Activated T-cell treated with anti-CD3 and anti-CD28 coated beads, Interleukin-2, amount 50 U/mL, for 4 hours (primary cell): ENCODE measurements at regions not wholly inside any gene's neighbourhood (a gene's known extent, or its start where the extent isn't known, plus 50 kb on each side); places are given as distances from the start of the nearest gene placed in this dataset.
"Not testable (repeated sequence)": the region's sequence is repeated elsewhere in the genome, so short reads cannot be mapped to it uniquely, and the experiment has no call there.

Source experiments
- ATAC-seq, 2 donors: fragments of 200-7000 bp; cut with Tn5 transposase; one replicate each; pipeline ENCODE4 v1.10.0; 2021
- DNase-seq: peaks from one replicate; pipeline ENCODE4 v3.0.0-alpha.2; 2020
- H3K27me3 Mint-ChIP-seq: one replicate; pipeline ENCODE4 v1.8.0; 2021; ENCODE audit warnings: low read depth, mixed read lengths
- H3K36me3 Mint-ChIP-seq: one replicate; pipeline ENCODE4 v1.8.0; 2022; ENCODE audit warnings: mixed read lengths; ENCODE audit not compliant: insufficient read depth
- H3K4me1 Mint-ChIP-seq: one replicate; pipeline ENCODE4 v1.8.0; 2021; ENCODE audit warnings: low read depth, mixed read lengths
- H3K4me3 Mint-ChIP-seq: one replicate; pipeline ENCODE4 v1.8.0; 2021; ENCODE audit warnings: mild to moderate bottlenecking, moderate library complexity, mixed read lengths
- H3K9me3 Mint-ChIP-seq: one replicate; pipeline ENCODE4 v1.8.0; 2021; ENCODE audit warnings: mixed read lengths

DNA sequence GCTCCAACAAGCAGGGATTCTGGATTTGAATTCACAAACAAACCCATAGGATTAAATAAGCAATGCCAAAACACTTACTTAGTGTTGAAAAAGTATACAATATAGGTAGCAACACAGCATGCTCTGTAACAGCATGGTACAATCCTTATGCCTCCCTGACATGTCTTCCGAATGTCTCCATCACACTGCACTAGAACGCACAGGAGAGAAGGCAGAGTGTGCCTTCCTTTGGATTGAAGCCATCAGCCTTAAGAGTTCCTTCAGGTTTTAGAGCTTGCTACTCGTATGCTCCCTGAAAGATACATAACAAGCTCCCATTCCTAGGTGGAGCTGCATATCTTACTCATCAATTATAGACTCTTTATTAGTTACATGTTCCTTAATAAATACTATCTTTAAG lies 1573.9 kb upstream of the PRR20A start:
- H3K9me3 Mint-ChIP-seq = peaks cover 4% of the 10 kb centered on the region
- no peak overlapping the region for H3K4me3 Mint-ChIP-seq
- H3K36me3 Mint-ChIP-seq = no peaks in the 10 kb centered on the region
- H3K4me1 Mint-ChIP-seq = no peaks in the 10 kb centered on the region
- DNase-seq (no peak), ATAC-seq (no peak)
- no peaks in the 10 kb centered on the region for H3K27me3 Mint-ChIP-seq

DNA sequence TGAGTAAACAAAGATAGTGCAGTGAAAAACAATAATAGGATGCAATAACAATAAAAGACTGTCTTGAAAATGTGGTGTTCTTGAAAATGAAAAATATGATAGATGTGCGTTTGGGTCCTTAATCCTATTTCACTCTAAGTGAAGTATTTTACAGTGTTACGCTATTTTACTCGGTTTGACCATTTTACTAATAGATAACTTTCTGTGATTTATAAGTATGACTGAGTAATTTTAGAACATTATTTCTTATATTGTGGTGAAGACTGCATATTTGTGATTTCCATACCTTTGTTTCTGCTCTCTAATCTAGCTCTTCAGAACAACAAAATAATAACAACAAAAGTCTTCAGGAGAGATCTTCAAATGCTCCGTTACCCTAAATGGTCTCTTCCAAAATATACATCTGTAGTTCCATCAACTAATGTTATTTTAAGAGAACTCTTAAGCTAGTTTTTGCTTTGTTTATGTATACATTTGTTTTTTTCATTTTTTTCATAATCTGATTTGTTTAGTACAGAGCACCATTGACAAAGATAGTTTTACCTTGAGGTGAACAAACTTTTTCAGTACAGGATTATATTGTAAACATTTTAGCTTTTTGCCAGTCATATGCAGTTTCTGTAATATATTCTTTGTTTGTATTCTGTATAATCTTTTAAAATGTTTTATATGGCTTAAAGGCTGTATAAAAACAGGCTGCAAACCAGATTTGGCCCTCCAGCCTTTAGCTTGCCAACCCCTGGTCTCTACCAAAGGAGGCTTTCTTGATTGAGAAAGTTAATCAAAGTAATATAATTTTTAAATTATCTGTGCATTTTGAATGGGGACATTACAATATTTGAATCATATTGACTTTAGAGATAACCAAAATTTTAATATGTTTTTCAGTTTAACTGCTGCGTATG lies 1572.7 kb upstream of the PRR20A start:
- ATAC-seq (no peak), DNase-seq (no peak)
- no peaks in the 10 kb centered on the region for H3K27me3 Mint-ChIP-seq
- no peak overlapping the region for H3K4me3 Mint-ChIP-seq
- peaks cover 4% of the 10 kb centered on the region for H3K9me3 Mint-ChIP-seq
- H3K4me1 Mint-ChIP-seq = no peaks in the 10 kb centered on the region
- H3K36me3 Mint-ChIP-seq = no peaks in the 10 kb centered on the region

DNA sequence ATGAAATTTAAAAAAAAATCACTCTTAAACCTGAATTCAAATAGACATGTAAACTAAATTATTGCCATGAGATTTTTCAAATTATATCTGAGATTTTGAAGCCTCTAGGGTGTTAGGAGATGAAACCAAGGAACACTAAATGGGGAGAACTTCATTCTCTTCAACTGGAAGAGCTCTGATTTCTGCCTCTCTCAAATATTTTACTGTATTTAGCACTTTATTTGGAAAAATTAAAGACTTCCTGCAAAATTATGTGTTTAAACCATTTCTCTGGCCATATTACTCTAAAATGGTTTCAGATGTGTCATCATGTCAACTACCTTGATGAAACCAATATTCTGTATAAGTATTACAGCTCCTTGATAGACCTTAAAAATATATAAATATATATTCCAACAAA lies 1571.6 kb upstream of the PRR20A start:
- Mint-ChIP-seq H3K27me3 (no peaks in the 10 kb centered on the region), H3K4me1 (no peaks in the 10 kb centered on the region), H3K4me3 (no peak overlapping the region), H3K36me3 (no peaks in the 10 kb centered on the region), H3K9me3 (peaks cover 4% of the 10 kb centered on the region)
- DNase-seq (no peak), ATAC-seq (no peak)

DNA sequence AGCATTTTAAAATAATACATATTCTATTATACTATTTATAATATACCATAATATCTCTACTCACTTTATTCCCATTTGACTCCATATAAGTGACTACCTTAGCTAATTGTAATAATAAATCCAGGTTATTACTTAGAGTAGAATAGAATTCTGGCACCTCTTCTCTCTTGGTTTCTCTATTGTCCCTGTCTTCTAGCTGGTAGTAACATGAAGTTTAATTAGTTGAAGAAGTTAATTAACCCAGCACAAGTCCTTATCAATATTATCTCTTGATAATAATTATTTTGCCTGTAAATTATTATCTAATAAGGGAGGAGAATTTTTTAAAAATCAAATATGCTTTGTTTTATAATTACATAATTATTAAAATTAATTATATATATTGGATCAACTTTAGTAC lies 1571.2 kb upstream of the PRR20A start:
- no peak overlapping the region for H3K4me3 Mint-ChIP-seq
- H3K4me1 Mint-ChIP-seq = no peaks in the 10 kb centered on the region
- ATAC-seq (no peak), DNase-seq (no peak)
- H3K9me3 Mint-ChIP-seq = peaks cover under 1% of the 10 kb centered on the region
- H3K27me3 Mint-ChIP-seq = no peaks in the 10 kb centered on the region
- no peaks in the 10 kb centered on the region for H3K36me3 Mint-ChIP-seq

DNA sequence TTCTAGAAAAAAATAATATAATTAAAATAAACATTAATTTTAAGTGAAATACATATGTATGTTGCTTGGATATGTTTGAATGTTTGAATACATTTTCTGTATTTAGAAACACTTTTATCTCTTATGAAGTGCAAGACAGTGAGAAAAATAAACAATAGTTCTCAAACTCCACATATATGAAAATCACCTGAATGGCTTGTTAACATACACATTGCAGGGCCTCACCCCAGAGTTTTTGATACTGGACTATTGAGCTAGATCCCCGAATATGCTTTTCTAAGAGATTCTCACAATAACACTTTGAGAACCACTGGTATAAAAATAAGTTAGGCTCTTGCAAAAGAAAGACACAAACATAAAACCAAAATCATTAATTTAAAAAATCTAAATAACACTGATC lies 1570.3 kb upstream of the PRR20A start:
- ATAC-seq (no peak), DNase-seq (no peak)
- Mint-ChIP-seq H3K4me1 (no peaks in the 10 kb centered on the region), H3K27me3 (no peaks in the 10 kb centered on the region), H3K4me3 (no peak overlapping the region), H3K9me3 (no peaks in the 10 kb centered on the region), H3K36me3 (no peaks in the 10 kb centered on the region)

DNA sequence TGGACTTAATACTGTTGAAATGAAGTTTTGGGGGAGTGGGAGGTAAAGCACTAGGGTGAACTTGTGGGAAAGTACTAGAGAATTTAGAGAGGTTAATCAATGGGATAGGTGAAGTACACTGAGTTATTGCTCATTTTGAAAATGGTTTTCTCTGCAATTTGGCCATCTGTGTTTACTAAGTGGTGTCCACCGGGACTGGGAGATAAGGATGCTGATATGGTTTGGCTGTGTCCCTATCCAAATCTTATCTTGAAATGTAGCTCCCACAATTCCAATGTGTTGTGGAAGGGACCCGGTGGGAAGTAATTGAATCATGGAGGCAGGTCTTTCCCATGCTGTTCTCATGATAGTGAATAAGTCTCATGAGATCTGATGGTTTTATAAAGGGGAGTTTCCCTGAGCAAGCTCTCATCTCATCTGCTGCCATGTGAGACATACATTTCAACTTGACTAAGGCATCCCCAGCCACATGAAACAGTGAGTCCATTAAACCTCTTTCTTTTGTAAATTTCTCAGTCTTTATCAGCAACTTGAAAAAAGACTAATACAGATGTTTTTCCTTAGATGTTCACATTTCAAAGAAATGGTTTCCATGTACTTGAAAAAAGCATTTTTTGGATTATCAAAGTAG lies 1569.4 kb upstream of the PRR20A start:
- DNase-seq (no peak), ATAC-seq (no peak)
- no peaks in the 10 kb centered on the region for H3K27me3 Mint-ChIP-seq
- no peaks in the 10 kb centered on the region for H3K36me3 Mint-ChIP-seq
- no peaks in the 10 kb centered on the region for H3K9me3 Mint-ChIP-seq
- H3K4me1 Mint-ChIP-seq = no peaks in the 10 kb centered on the region
- no peak overlapping the region for H3K4me3 Mint-ChIP-seq

DNA sequence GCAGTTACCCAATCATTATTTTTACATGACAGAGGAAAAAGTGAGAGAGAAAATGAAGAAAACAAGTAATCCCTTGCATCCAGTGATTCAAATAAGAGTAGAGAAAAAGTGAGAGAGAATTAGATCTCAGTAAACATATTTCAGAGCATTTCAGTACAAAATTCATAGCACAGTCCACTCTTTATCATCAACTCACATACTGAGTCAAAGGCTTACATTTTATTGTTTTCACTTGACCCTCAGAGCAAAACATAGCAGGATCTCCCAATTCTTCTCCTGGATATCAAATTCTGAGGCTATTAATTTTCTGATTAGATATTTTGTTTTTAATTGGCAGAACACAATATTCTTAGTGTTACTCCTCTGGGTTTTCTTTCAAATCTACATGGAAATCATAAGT lies 1568.3 kb upstream of the PRR20A start:
- H3K4me3 Mint-ChIP-seq = no peak overlapping the region
- ATAC-seq (no peak), DNase-seq (no peak)
- no peaks in the 10 kb centered on the region for H3K9me3 Mint-ChIP-seq
- H3K27me3 Mint-ChIP-seq = no peaks in the 10 kb centered on the region
- no peaks in the 10 kb centered on the region for H3K4me1 Mint-ChIP-seq
- no peaks in the 10 kb centered on the region for H3K36me3 Mint-ChIP-seq

DNA sequence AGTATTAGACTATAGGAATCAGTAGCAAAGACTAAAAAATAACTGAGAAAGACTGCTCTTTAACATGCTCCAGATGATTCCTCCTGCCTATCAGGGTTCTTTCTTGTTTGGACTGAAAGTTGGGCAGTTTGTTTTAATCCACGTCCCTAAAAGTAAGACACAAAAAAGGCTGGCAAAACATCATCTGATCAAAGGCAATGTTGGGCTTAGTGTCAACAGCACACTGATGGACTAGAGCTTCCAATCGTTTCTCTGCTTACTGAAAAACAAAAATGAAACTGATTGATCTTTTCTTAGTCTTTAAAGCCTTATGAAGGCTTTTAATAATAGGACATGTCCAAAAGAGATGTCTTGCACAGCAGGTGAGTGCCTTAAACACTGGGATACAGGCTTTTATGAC lies 1567.9 kb upstream of the PRR20A start:
- ATAC-seq (no peak), DNase-seq (no peak)
- Mint-ChIP-seq H3K4me3 (no peak overlapping the region), H3K27me3 (no peaks in the 10 kb centered on the region), H3K9me3 (no peaks in the 10 kb centered on the region), H3K4me1 (no peaks in the 10 kb centered on the region), H3K36me3 (no peaks in the 10 kb centered on the region)

DNA sequence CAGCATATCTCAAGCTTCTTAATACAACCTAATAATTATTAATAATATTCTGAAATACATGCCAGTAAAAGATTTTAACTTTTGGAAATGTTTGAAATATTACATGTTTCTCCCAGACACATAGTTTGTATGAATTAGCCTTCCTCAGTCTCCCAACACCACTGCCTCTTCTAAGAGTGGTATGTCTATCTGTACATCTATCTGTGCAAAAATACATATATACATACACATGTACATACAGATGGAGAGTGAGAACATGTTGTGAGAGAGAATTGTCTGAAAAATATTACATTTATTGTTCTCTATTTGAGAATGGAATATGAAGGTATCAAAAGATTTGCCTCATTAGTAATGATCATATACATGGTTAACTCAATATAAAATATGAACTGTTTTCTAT lies 1567.2 kb upstream of the PRR20A start:
- Mint-ChIP-seq H3K4me3 (no peak overlapping the region), H3K4me1 (no peaks in the 10 kb centered on the region), H3K9me3 (no peaks in the 10 kb centered on the region), H3K27me3 (no peaks in the 10 kb centered on the region), H3K36me3 (no peaks in the 10 kb centered on the region)
- DNase-seq = no peak
- ATAC-seq = no peak

DNA sequence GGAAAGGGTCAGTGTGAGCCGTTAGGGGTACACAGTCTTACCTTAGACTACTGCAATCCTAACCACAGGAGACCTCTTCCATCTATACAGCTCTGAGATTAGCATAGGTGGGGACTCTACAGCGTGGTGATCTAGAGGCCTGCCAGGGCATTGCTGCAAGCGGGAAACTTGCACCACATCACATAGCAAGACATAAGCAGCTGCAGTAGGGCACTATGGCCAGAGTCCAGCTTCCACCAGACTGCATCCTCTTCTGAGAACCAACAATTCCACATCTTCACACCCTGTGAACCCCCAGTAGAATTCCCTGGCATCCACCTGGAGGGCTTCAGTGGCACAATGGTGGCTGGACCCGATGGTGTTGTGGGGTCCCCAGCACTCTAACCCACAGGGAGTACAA lies 1564.3 kb upstream of the PRR20A start:
- Mint-ChIP-seq H3K27me3 (no peaks in the 10 kb centered on the region), H3K4me3 (no peak overlapping the region), H3K36me3 (no peaks in the 10 kb centered on the region), H3K4me1 (no peaks in the 10 kb centered on the region), H3K9me3 (peaks cover 6% of the 10 kb centered on the region)
- no peak for DNase-seq
- no peak for ATAC-seq

DNA sequence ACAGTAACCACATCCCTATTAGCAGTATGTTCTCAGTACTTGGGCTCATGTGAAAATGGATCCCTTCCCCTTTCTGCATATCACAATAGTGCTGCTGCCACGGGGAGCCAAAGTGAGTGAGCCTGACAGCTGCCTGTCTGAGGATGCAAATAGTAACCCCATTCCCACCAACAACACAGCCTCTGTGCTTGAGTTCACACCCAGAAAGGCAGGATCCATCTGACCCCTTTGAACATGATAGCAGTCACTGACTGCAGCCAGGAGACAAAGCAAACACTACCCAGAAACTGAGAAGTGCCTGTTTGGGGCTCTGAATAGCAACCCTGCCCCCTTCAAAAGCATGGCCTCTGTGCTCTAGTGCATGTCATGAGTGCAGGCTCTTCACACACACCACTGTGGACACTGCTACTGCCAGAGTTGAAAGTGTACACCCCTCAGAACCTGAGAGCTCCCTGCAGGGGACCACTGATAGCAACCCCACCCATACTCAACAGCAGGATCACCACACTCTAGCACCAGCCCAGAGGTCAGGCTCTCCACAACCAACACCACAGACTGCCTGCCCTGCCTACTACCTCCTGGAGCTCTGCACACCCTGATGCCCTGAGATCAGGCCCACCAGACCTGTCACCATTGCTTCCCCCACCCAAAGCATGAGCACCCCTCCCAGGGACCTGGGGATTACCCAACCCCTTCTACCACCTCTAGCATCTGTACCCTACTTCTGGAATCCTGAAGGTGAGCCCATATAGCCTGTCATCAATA lies 1563.5 kb upstream of the PRR20A start:
- H3K9me3 Mint-ChIP-seq = peaks cover 10% of the 10 kb centered on the region
- H3K4me3 Mint-ChIP-seq = no peak overlapping the region
- H3K4me1 Mint-ChIP-seq = no peaks in the 10 kb centered on the region
- no peaks in the 10 kb centered on the region for H3K36me3 Mint-ChIP-seq
- no peaks in the 10 kb centered on the region for H3K27me3 Mint-ChIP-seq
- no peak for ATAC-seq
- no peak for DNase-seq

DNA sequence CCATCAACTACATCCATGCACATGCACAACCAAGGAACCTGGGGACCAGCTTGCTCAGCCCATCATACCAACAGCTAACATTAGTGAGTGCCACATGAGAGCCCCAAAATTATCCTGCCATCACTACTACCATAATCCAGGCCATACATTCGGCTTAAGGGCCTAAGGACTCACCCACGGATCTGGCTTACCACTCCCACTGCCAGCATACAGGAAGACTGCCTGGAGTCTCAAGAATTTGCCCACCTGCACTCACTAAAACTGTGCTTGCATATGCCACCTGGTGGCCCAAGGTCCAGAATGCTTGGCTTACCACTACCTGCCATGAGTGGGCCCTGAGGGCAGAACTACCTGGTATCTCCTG lies 1562.9 kb upstream of the PRR20A start:
- Mint-ChIP-seq H3K27me3 (no peaks in the 10 kb centered on the region), H3K9me3 (peaks cover 13% of the 10 kb centered on the region), H3K4me3 (no peak overlapping the region), H3K4me1 (no peaks in the 10 kb centered on the region), H3K36me3 (no peaks in the 10 kb centered on the region)
- ATAC-seq (no peak), DNase-seq (no peak)

DNA sequence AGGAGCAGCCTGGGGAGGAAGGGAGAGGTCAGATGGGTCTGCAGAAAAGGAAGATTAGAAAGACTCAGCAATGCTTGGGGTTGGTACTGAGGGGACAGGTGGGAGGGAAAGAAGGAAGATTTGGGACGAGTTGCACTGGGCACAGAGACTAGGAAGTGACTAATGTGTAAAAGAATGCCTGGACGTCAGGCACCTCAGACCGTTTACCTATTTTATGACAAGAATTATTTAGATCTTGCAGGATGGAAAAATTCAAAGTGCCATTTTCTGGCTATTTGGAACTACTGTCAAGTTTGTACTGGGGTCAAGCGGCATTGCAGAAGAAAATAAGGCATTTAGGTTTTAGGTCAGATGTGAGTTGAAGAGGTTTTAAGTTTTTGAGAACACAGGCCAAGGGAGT lies 1558.4 kb upstream of the PRR20A start:
- H3K36me3 Mint-ChIP-seq, H3K4me3 Mint-ChIP-seq, DNase-seq, ATAC-seq, H3K4me1 Mint-ChIP-seq, H3K27me3 Mint-ChIP-seq: not testable (repeated sequence)
- peaks cover 13% of the 10 kb centered on the region for H3K9me3 Mint-ChIP-seq

DNA sequence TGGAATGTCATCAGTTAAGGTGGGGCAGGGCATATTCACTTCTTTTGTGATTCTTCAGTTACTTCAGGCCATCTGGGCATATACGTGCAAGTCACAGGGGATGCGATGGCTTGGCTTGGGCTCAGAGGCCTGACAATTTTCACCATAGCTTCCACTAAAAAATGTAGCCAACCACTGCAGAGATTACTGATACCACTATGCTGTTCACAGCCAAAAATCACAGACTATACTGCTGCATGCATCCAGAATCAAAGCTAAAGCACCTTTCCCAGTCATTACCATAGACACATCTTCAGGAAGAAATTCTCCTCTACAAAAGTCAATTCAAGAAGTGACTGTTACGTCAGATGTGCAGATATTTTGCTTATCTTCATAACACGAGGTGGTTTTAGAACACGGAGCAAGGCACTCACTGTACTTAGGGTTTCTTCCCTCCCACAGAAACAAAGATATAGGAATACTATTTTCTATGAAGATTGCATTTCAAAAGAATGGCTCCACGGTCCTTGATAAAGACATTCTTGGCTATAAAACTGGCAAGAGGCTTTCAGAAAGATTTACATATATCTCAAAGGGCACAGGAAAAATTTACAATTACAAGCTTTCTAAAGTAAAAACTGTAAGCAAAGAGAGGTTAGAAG lies 1556.6 kb upstream of the PRR20A start:
- H3K4me1 Mint-ChIP-seq = no peaks in the 10 kb centered on the region
- DNase-seq (no peak), ATAC-seq (no peak)
- no peaks in the 10 kb centered on the region for H3K27me3 Mint-ChIP-seq
- no peaks in the 10 kb centered on the region for H3K36me3 Mint-ChIP-seq
- H3K9me3 Mint-ChIP-seq = peaks cover 18% of the 10 kb centered on the region
- H3K4me3 Mint-ChIP-seq = no peak overlapping the region
